Chondrocyte (in vitro differentiated cells): ENCODE measurements at regions not wholly inside any gene's neighbourhood (a gene's known extent, or its start where the extent isn't known, plus 50 kb on each side); places are given as distances from the start of the nearest gene placed in this dataset.

ENCODE experiments used
- DNase-seq: peaks from one replicate; pipeline ENCODE4 v3.0.0; 2021; ENCODE audit warnings: mixed read lengths, low spot score
- H3K27ac Mint-ChIP-seq: one replicate; pipeline ENCODE4 v1.8.0; 2021; ENCODE audit warnings: mild to moderate bottlenecking, moderate library complexity, mixed read lengths; ENCODE audit not compliant: unreplicated experiment
- H3K27me3 Mint-ChIP-seq: 2 replicates; pipeline ENCODE4 v1.8.0; 2021; ENCODE audit warnings: low read depth, mixed read lengths
- H3K36me3 Mint-ChIP-seq: 2 replicates; pipeline ENCODE4 v1.8.0; 2021; ENCODE audit warnings: low read depth, mixed read lengths
- H3K4me1 Mint-ChIP-seq: 2 replicates; pipeline ENCODE4 v1.8.0; 2021; ENCODE audit warnings: low read depth, mild to moderate bottlenecking, mixed read lengths
- H3K4me3 Mint-ChIP-seq: one replicate; pipeline ENCODE4 v1.8.0; 2021; ENCODE audit warnings: mild to moderate bottlenecking, moderate library complexity, mixed read lengths; ENCODE audit not compliant: unreplicated experiment
- H3K9me3 Mint-ChIP-seq: 2 replicates; pipeline ENCODE4 v1.8.0; 2021; ENCODE audit warnings: low read depth, mixed read lengths
- CTCF ChIP-seq: fragments of 200-600 bp; sonication (generic); IDR thresholded peaks from 2 replicates; pipeline ENCODE4 v1.5.0; 2021; ENCODE audit warnings: antibody characterized with exemption, mild to moderate bottlenecking, moderate library complexity

GRCh38 chr5:173709145-173709544 lies 92.7 kb upstream of the BOD1 start:
- no peaks in the 10 kb centered on the region for H3K27me3 Mint-ChIP-seq
- H3K36me3 Mint-ChIP-seq, result no peaks in the 10 kb centered on the region
- H3K27ac Mint-ChIP-seq, result no peak overlapping the region
- no peak for DNase-seq
- TF ChIP-seq CTCF, result no peak
- H3K9me3 Mint-ChIP-seq, result no peaks in the 10 kb centered on the region
- H3K4me3 Mint-ChIP-seq, result no peak overlapping the region
- peaks cover 11% of the 10 kb centered on the region for H3K4me1 Mint-ChIP-seq

- no peak for TF ChIP-seq CTCF
- no peak for DNase-seq
- Mint-ChIP-seq H3K36me3 (no peaks in the 10 kb centered on the region), H3K9me3 (no peaks in the 10 kb centered on the region), H3K4me1 (peaks cover 17% of the 10 kb centered on the region), H3K4me3 (no peak overlapping the region), H3K27me3 (no peaks in the 10 kb centered on the region), H3K27ac (no peak overlapping the region)
These were observed 93.3 kb upstream of the BOD1 start for GRCh38 chr5:173709761-173710160.

- H3K27ac Mint-ChIP-seq, result no peak overlapping the region
- H3K4me3 Mint-ChIP-seq, result no peak overlapping the region
- H3K9me3 Mint-ChIP-seq, result no peaks in the 10 kb centered on the region
- DNase-seq, result no peak
- no peaks in the 10 kb centered on the region for H3K36me3 Mint-ChIP-seq
- no peaks in the 10 kb centered on the region for H3K27me3 Mint-ChIP-seq
- TF ChIP-seq CTCF, result no peak
- peaks cover 24% of the 10 kb centered on the region for H3K4me1 Mint-ChIP-seq
These were observed 94.1 kb upstream of the BOD1 start for GRCh38 chr5:173710528-173710927.

GRCh38 chr5:173711466-173711865 lies 95.0 kb upstream of the BOD1 start:
- no peaks in the 10 kb centered on the region for H3K9me3 Mint-ChIP-seq
- H3K36me3 Mint-ChIP-seq, result no peaks in the 10 kb centered on the region
- no peak overlapping the region for H3K27ac Mint-ChIP-seq
- no peak for DNase-seq
- H3K4me1 Mint-ChIP-seq, result peaks cover 27% of the 10 kb centered on the region
- no peak overlapping the region for H3K4me3 Mint-ChIP-seq
- TF ChIP-seq CTCF, result no peak
- no peaks in the 10 kb centered on the region for H3K27me3 Mint-ChIP-seq

- H3K4me1 Mint-ChIP-seq, result peaks cover 20% of the 10 kb centered on the region
- H3K9me3 Mint-ChIP-seq, result no peaks in the 10 kb centered on the region
- H3K4me3 Mint-ChIP-seq, result no peak overlapping the region
- no peak for DNase-seq
- no peak overlapping the region for H3K27ac Mint-ChIP-seq
- H3K36me3 Mint-ChIP-seq, result no peaks in the 10 kb centered on the region
- no peaks in the 10 kb centered on the region for H3K27me3 Mint-ChIP-seq
- no peak for TF ChIP-seq CTCF
These were observed 96.2 kb upstream of the BOD1 start for GRCh38 chr5:173712609-173713175.
